IMR-90 (cell line): ENCODE measurements at regions not wholly inside any gene's neighbourhood (a gene's known extent, or its start where the extent isn't known, plus 50 kb on each side); places are given as distances from the start of the nearest gene placed in this dataset.

Source experiments
- ATAC-seq: fragments of 200-7000 bp; cut with Tn5 transposase; 2 replicates; pipeline ENCODE4 v1.9.1; 2020; ENCODE audit warnings: low read depth, mild to moderate bottlenecking, moderate library complexity
- BruUV-seq: library from RNA; stranded (reverse); fragments of 400-500 nt; replicated peaks from 2 replicates; lab custom pipeline; 2021; lab: Mats Ljungman, UMichigan
- CTCF ChIA-PET: fragments of 300-600 bp; formaldehyde crosslinking; extraction: SDS; loops from one replicate; lab custom pipeline; 2021; ENCODE audit warnings: antibody characterized with exemption; lab: Yijun Ruan, JAX
- POLR2A ChIA-PET: fragments of 300-600 bp; sonication (Branson Sonifier 250); formaldehyde crosslinking; loops from one replicate; lab custom pipeline; 2022; ENCODE audit warnings: antibody characterized with exemption; ENCODE audit not compliant: unreplicated experiment; lab: Charles Lee
- DNase-seq: peaks from one replicate; pipeline ENCODE4 v3.0.0; 2013
- H2AFZ ChIP-seq: replicated peaks from 2 replicates; pipeline ENCODE3; 2013; ENCODE audit warnings: low read length, mild to moderate bottlenecking; ENCODE audit not compliant: poor library complexity
- H2AK5ac ChIP-seq: 2 replicates; pipeline ENCODE4 v1.6.1; 2013; ENCODE audit warnings: low read depth, low read length, inconsistent platforms
- H2AK9ac ChIP-seq: replicated peaks from 2 replicates; pipeline ENCODE3; 2013; ENCODE audit warnings: mild to moderate bottlenecking, low read depth, low read length, moderate library complexity; ENCODE audit not compliant: poor library complexity
- H2BK120ac ChIP-seq: 2 replicates; pipeline ENCODE4 v1.6.1; 2013; ENCODE audit warnings: low read depth, low read length, inconsistent platforms
- H2BK15ac ChIP-seq: 3 replicates; pipeline ENCODE4 v1.6.1; 2013; ENCODE audit warnings: low read depth, low read length, inconsistent platforms
- H2BK20ac ChIP-seq: 2 replicates; pipeline ENCODE4 v1.6.1; 2013; ENCODE audit warnings: low read depth, mild to moderate bottlenecking, inconsistent platforms, low read length, moderate library complexity
- H2BK5ac ChIP-seq: 2 replicates; pipeline ENCODE4 v1.6.1; 2013; ENCODE audit warnings: mild to moderate bottlenecking, low read depth, low read length, inconsistent platforms; ENCODE audit not compliant: poor library complexity, severe bottlenecking
- H3K14ac ChIP-seq: replicated peaks from 2 replicates; pipeline ENCODE4 v1.6.1; 2013; ENCODE audit warnings: low read depth, low read length, inconsistent platforms
- H3K18ac ChIP-seq: 2 replicates; pipeline ENCODE4 v1.6.1; 2013; ENCODE audit warnings: low read depth, low read length, control low read depth
- H3K23ac ChIP-seq: 2 replicates; pipeline ENCODE4 v1.6.1; 2013; ENCODE audit warnings: low read depth, low read length, inconsistent platforms
- H3K27ac ChIP-seq: 2 replicates; pipeline ENCODE4 v1.5.1; 2013; ENCODE audit warnings: mild to moderate bottlenecking, control low read depth, low read length; ENCODE audit not compliant: insufficient read depth
- H3K27me3 ChIP-seq: 2 replicates; pipeline ENCODE4 v1.6.1; 2013; ENCODE audit warnings: low read length; ENCODE audit not compliant: control insufficient read depth, insufficient read depth
- H3K36me3 ChIP-seq: 2 replicates; pipeline ENCODE4 v1.6.1; 2013; ENCODE audit warnings: low read length, mixed read lengths; ENCODE audit not compliant: control insufficient read depth, insufficient read depth
- H3K4ac ChIP-seq: 2 replicates; pipeline ENCODE4 v1.6.1; 2013; ENCODE audit warnings: low read depth, low read length, inconsistent platforms
- H3K4me1 ChIP-seq: 2 replicates; pipeline ENCODE4 v1.6.1; 2013; ENCODE audit warnings: low read length, mixed read lengths; ENCODE audit not compliant: control insufficient read depth, insufficient read depth
- H3K4me2 ChIP-seq: 2 replicates; pipeline ENCODE4 v1.6.1; 2013; ENCODE audit warnings: low read depth, mild to moderate bottlenecking, control low read depth, low read length, moderate library complexity
- H3K4me3 ChIP-seq: 2 replicates; pipeline ENCODE4 v1.5.1; 2013; ENCODE audit warnings: low read depth, mild to moderate bottlenecking, control low read depth, low read length, moderate library complexity; ENCODE audit not compliant: insufficient read depth
- H3K56ac ChIP-seq: 2 replicates; pipeline ENCODE4 v1.6.1; 2013; ENCODE audit warnings: low read length, inconsistent platforms; ENCODE audit not compliant: insufficient read depth; ENCODE audit errors: extremely low read depth
- H3K79me1 ChIP-seq, 2 experiments: 2 replicates each; pipeline ENCODE4 v1.6.1; 2013; ENCODE audit warnings: low read length in 2 of 2, inconsistent platforms in 1 of 2, low read depth in 1 of 2
- H3K9ac ChIP-seq: 2 replicates; pipeline ENCODE4 v1.6.1; 2013; ENCODE audit warnings: low read depth, low read length, control low read depth
- H3K9me1 ChIP-seq: 2 replicates; pipeline ENCODE4 v1.6.1; 2013; ENCODE audit warnings: low read length, inconsistent platforms; ENCODE audit not compliant: insufficient read depth
- H3K9me3 ChIP-seq: 2 replicates; pipeline ENCODE4 v1.6.1; 2013; ENCODE audit warnings: low read length; ENCODE audit not compliant: control insufficient read depth, insufficient read depth
- H4K20me1 ChIP-seq: 2 replicates; pipeline ENCODE4 v1.6.1; 2013; ENCODE audit warnings: low read length, inconsistent platforms; ENCODE audit not compliant: insufficient read depth
- H4K5ac ChIP-seq: 2 replicates; pipeline ENCODE4 v1.6.1; 2013; ENCODE audit warnings: mild to moderate bottlenecking, low read depth, low read length, control low read depth
- H4K8ac ChIP-seq, 2 experiments: 2 replicates each; pipeline ENCODE4 v1.6.1; 2013; ENCODE audit warnings: low read depth in 2 of 2, low read length in 2 of 2, control low read depth in 1 of 2, inconsistent platforms in 1 of 2
- H4K91ac ChIP-seq: 2 replicates; pipeline ENCODE4 v1.6.1; 2013; ENCODE audit warnings: low read depth, low read length, inconsistent platforms; ENCODE audit not compliant: insufficient read depth
- BHLHE40 ChIP-seq: fragments of 150-350 bp; IDR thresholded peaks from 2 replicates; pipeline ENCODE4 v1.6.1; 2016; ENCODE audit warnings: mild to moderate bottlenecking, low read depth, low read length
- CEBPB ChIP-seq: IDR thresholded peaks from 2 replicates; pipeline ENCODE4 v1.6.1; 2012; ENCODE audit warnings: low read depth, low read length, improper control_type of control experiment
- CHD1 ChIP-seq: IDR thresholded peaks from 2 replicates; pipeline ENCODE4 v1.6.1; 2012; ENCODE audit warnings: low read depth, low read length, improper control_type of control experiment
- FOS ChIP-seq: fragments of 150-350 bp; IDR thresholded peaks from 2 replicates; pipeline ENCODE4 v1.6.1; 2016; ENCODE audit warnings: low read depth, low read length
- MAFK ChIP-seq: IDR thresholded peaks from 2 replicates; pipeline ENCODE4 v1.6.1; 2012; ENCODE audit warnings: low read depth, low read length, improper control_type of control experiment
- MXI1 ChIP-seq: IDR thresholded peaks from 2 replicates; pipeline ENCODE4 v1.6.1; 2012; ENCODE audit warnings: low read depth, mild to moderate bottlenecking, low read length, moderate library complexity, borderline replicate concordance
- RAD21 ChIP-seq: IDR thresholded peaks from 2 replicates; pipeline ENCODE4 v1.6.1; 2012; ENCODE audit warnings: low read length, improper control_type of control experiment
- RCOR1 ChIP-seq: IDR thresholded peaks from 2 replicates; pipeline ENCODE4 v1.6.1; 2012; ENCODE audit warnings: mild to moderate bottlenecking, low read length, improper control_type of control experiment; ENCODE audit not compliant: insufficient replicate concordance
- RFX5 ChIP-seq: IDR thresholded peaks from 2 replicates; pipeline ENCODE4 v1.8.0; 2012; ENCODE audit warnings: low read depth, mild to moderate bottlenecking, low read length, moderate library complexity
- WGBS, 2 experiments: methylation state at CpG; one replicate each; pipeline versions ENCODE4 v1.1.5 to v1.1.7; 2013; ENCODE audit warnings: missing lambda C conversion rate in 2 of 2; ENCODE audit not compliant: insufficient read length in 1 of 2; ENCODE audit errors: extremely low coverage in 2 of 2; 5-methylcytosine and 5-hydroxymethylcytosine counted together
- dilution Hi-C: fragments of 300-500 bp; cut with HindIII; formaldehyde crosslinking; loops from one replicate; pipeline ENCODE4 v1.14.3; 2018; ENCODE audit warnings: low sequenced_read_pairs; ENCODE audit not compliant: unreplicated experiment
- in situ Hi-C: fragments of 300-500 bp; cut with MboI; formaldehyde crosslinking; loops from 3 replicates; pipeline ENCODE4 v1.14.3; 2019; ENCODE audit warnings: low sequenced_read_pairs, inconsistent platforms, mixed read lengths
- intact Hi-C: fragments of 100-400 bp; cut with micrococcal nuclease; formaldehyde crosslinking; loops from 2 replicates; pipeline ENCODE4 v1.10.0; 2022
- TF ChIP-seq, protein P1 (sequence below): conservative IDR thresholded peaks from 2 replicates; pipeline ENCODE4 v1.5.1; 2012; ENCODE audit warnings: mild to moderate bottlenecking, low read depth, low read length, improper control_type of control experiment
- TF ChIP-seq, protein P2 (sequence below): fragments of 150-350 bp; IDR thresholded peaks from 2 replicates; pipeline ENCODE4 v1.6.1; 2017; ENCODE audit warnings: mild to moderate bottlenecking, antibody characterized with exemption, low read length, low read depth

DNA sequence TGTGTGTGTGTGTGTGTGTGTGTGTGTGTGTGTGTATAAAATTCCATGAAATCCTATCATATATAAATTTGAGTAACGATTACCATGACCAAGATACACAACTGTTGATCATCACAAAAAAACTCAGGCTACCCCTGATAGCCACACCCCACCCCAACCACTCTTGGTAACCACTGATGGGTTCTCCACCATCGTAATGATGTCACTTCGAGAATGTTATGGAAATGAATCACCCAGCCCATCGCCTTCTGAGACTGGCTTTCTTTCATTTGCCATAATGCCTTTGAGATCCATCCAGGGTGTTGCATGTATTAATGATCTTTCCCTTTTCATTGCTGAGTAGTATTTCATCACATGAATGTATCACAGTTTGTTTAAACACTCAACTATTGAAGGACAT lies 496.0 kb downstream of the MIAT start:
- no peak overlapping the region for H2BK20ac ChIP-seq
- in situ Hi-C loops: no loop called here
- TF ChIP-seq BHLHE40 (no peak), CHD1 (no peak), RCOR1 (no peak), RAD21 (no peak), CEBPB (no peak), MXI1 (no peak), RFX5 (no peak), MAFK (no peak), FOS (no peak)
- TF ChIP-seq, protein P1, sequence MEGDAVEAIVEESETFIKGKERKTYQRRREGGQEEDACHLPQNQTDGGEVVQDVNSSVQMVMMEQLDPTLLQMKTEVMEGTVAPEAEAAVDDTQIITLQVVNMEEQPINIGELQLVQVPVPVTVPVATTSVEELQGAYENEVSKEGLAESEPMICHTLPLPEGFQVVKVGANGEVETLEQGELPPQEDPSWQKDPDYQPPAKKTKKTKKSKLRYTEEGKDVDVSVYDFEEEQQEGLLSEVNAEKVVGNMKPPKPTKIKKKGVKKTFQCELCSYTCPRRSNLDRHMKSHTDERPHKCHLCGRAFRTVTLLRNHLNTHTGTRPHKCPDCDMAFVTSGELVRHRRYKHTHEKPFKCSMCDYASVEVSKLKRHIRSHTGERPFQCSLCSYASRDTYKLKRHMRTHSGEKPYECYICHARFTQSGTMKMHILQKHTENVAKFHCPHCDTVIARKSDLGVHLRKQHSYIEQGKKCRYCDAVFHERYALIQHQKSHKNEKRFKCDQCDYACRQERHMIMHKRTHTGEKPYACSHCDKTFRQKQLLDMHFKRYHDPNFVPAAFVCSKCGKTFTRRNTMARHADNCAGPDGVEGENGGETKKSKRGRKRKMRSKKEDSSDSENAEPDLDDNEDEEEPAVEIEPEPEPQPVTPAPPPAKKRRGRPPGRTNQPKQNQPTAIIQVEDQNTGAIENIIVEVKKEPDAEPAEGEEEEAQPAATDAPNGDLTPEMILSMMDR: no peak
- TF ChIP-seq, protein P2, sequence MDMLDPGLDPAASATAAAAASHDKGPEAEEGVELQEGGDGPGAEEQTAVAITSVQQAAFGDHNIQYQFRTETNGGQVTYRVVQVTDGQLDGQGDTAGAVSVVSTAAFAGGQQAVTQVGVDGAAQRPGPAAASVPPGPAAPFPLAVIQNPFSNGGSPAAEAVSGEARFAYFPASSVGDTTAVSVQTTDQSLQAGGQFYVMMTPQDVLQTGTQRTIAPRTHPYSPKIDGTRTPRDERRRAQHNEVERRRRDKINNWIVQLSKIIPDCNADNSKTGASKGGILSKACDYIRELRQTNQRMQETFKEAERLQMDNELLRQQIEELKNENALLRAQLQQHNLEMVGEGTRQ: no peak
- no peak overlapping the region for H3K23ac ChIP-seq
- DNase-seq (no peak), ATAC-seq (no peak)
- no peak overlapping the region for H2BK120ac ChIP-seq
- no peak overlapping the region for H3K4ac ChIP-seq
- H3K14ac ChIP-seq: no peak overlapping the region
- no peak overlapping the region for H2BK5ac ChIP-seq
- no peaks in the 10 kb centered on the region for H3K9me3 ChIP-seq
- no peaks in the 10 kb centered on the region for H3K79me1 ChIP-seq
- dilution Hi-C loops: no loop called here
- H4K8ac ChIP-seq: no peak overlapping the region
- H3K9me1 ChIP-seq: 0 out of 2 replicates have a peak, but pooled peaks cover 7% of the 10 kb centered on the region
- H4K91ac ChIP-seq: no peak overlapping the region
- peaks cover 16% of the 10 kb centered on the region for H3K27me3 ChIP-seq
- no CpG with 5 or more reads among the region's 4 CpGs for WGBS, 2 experiments
- H2AK5ac ChIP-seq: no peak overlapping the region
- no peaks in the 10 kb centered on the region for H4K20me1 ChIP-seq
- no peak overlapping the region for H2BK15ac ChIP-seq
- no peak overlapping the region for H2AK9ac ChIP-seq
- H3K4me2 ChIP-seq: no peak overlapping the region
- H3K36me3 ChIP-seq: no peaks in the 10 kb centered on the region
- H2AFZ ChIP-seq: no peak overlapping the region
- no peak overlapping the region for H3K56ac ChIP-seq
- CTCF ChIA-PET: no interaction called here
- no TSS peak for BruUV-seq
- H4K5ac ChIP-seq: no peak overlapping the region
- no peak overlapping the region for H3K4me3 ChIP-seq
- no peak overlapping the region for H3K18ac ChIP-seq
- intact Hi-C loops: no loop called here
- H3K27ac ChIP-seq: no peak overlapping the region
- H3K4me1 ChIP-seq: peaks cover 4% of the 10 kb centered on the region; the same call in 1 of the 2 replicates
- H3K9ac ChIP-seq: no peak overlapping the region
- POLR2A ChIA-PET: no interaction called here
